Neutrophil (primary cell): ENCODE measurements at regions not wholly inside any gene's neighbourhood (a gene's known extent, or its start where the extent isn't known, plus 50 kb on each side); places are given as distances from the start of the nearest gene placed in this dataset.

Source experiments
- H3K27ac ChIP-seq: fragments of 200-600 bp; sonication (generic); 2 replicates; pipeline ENCODE4 v1.5.1; 2016; ENCODE audit warnings: mild to moderate bottlenecking, moderate library complexity
- H3K27me3 ChIP-seq: fragments of 200-600 bp; sonication (generic); 2 replicates; pipeline ENCODE4 v1.6.0; 2016; ENCODE audit warnings: mild to moderate bottlenecking
- H3K36me3 ChIP-seq: fragments of 200-600 bp; sonication (generic); 2 replicates; pipeline ENCODE4 v1.5.1; 2017
- H3K4me1 ChIP-seq, 2 experiments: fragments of 200-600 bp in 1 of 2; sonication (generic) in 1 of 2; 1 replicate in 1 of 2; 2 replicates in 1 of 2; pipeline versions ENCODE4 v1.5.1 to v1.6.1; 2013 to 2016; ENCODE audit warnings: low read depth in 1 of 2, low read length in 1 of 2, mild to moderate bottlenecking in 1 of 2, moderate library complexity in 1 of 2; ENCODE audit not compliant: control insufficient read depth in 1 of 2, insufficient read depth in 1 of 2
- H3K4me3 ChIP-seq, 2 experiments: fragments of 200-600 bp in 1 of 2; sonication (generic) in 1 of 2; 1 replicate in 1 of 2; 2 replicates in 1 of 2; pipeline ENCODE4 v1.5.1; 2013 to 2016; ENCODE audit warnings: low read depth in 1 of 2, low read length in 1 of 2, mild to moderate bottlenecking in 1 of 2, moderate library complexity in 1 of 2
- H3K9me3 ChIP-seq: fragments of 200-600 bp; sonication (generic); 2 replicates; pipeline ENCODE4 v1.5.1; 2016
- TF ChIP-seq, protein P1 (sequence below): fragments of 200-600 bp; sonication (generic); IDR thresholded peaks from 2 replicates; pipeline ENCODE4 v1.5.1; 2016; ENCODE audit warnings: antibody characterized with exemption

DNA sequence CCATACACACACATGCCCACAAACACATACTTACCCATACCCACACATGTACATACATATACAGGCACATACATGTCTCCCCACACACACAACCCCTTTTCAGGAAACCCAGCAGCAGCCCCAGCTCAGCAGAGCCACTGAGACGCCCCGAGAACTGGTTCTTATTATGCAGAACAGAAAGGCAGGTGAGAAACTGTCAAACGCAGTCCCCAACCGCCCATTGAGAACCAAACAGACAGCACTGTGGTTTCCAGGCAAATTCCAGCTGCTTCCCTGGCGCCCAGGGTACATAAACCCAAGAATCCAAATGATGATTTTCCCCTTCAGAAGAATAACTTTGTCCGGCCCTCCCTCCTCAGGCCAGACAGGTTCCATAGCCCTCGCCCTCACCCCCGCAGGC, 366.6 kb upstream of the ZMIZ1 start:
- no peaks in the 10 kb centered on the region for H3K9me3 ChIP-seq
- TF ChIP-seq, protein P1, sequence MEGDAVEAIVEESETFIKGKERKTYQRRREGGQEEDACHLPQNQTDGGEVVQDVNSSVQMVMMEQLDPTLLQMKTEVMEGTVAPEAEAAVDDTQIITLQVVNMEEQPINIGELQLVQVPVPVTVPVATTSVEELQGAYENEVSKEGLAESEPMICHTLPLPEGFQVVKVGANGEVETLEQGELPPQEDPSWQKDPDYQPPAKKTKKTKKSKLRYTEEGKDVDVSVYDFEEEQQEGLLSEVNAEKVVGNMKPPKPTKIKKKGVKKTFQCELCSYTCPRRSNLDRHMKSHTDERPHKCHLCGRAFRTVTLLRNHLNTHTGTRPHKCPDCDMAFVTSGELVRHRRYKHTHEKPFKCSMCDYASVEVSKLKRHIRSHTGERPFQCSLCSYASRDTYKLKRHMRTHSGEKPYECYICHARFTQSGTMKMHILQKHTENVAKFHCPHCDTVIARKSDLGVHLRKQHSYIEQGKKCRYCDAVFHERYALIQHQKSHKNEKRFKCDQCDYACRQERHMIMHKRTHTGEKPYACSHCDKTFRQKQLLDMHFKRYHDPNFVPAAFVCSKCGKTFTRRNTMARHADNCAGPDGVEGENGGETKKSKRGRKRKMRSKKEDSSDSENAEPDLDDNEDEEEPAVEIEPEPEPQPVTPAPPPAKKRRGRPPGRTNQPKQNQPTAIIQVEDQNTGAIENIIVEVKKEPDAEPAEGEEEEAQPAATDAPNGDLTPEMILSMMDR = no peak
- H3K4me1 ChIP-seq = no peaks in the 10 kb centered on the region
- no peaks in the 10 kb centered on the region for H3K27me3 ChIP-seq
- H3K36me3 ChIP-seq = no peaks in the 10 kb centered on the region
- H3K4me3 ChIP-seq = no peak overlapping the region
- H3K27ac ChIP-seq = no peak overlapping the region

DNA sequence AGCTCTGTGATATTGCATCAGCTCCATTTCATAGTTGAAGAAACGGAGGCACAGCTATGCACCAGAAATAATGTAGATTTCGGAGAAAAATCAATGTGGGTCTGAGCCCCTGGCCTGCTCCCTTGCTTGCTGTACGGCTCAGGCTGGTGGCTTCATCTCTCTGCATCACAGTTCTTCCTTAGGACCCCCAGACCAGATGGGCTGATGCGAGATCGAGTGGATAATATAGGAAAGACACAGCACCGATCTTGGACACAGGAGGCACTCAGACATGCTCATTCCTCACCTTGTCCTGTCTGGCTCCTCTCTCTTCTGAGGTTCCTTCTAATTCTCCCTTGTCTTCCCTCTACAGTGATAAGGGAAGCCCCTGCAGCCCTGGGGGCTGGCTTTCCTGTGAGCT, 365.9 kb upstream of the ZMIZ1 start:
- TF ChIP-seq, protein P1 = no peak
- H3K27ac ChIP-seq = no peak overlapping the region
- no peaks in the 10 kb centered on the region for H3K9me3 ChIP-seq
- no peak overlapping the region for H3K4me3 ChIP-seq
- no peaks in the 10 kb centered on the region for H3K4me1 ChIP-seq
- no peaks in the 10 kb centered on the region for H3K27me3 ChIP-seq
- H3K36me3 ChIP-seq = no peaks in the 10 kb centered on the region

DNA sequence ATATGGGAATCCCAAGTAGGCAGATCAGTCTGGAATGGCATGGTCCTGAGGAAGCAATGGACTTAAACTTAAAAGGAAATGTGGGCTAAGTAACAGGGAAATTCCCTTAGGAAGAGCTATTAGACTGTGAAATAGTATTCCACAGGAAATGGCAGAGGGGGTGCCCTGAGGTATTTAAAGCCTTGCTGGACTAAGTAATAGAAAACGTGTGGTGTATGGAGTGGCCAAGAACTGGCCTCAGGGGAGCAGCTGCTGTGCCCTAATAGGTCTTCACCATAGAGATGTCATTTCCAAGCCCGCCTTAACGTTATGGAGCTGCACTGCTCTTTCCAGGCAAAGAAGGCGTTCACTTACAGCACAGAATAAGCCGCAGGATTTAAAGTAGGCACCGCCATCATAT, 365.2 kb upstream of the ZMIZ1 start:
- TF ChIP-seq, protein P1 = no peak
- Histone ChIP-seq H3K4me1 (no peaks in the 10 kb centered on the region), H3K36me3 (no peaks in the 10 kb centered on the region), H3K27me3 (no peaks in the 10 kb centered on the region), H3K27ac (no peak overlapping the region), H3K9me3 (no peaks in the 10 kb centered on the region), H3K4me3 (no peak overlapping the region)

DNA sequence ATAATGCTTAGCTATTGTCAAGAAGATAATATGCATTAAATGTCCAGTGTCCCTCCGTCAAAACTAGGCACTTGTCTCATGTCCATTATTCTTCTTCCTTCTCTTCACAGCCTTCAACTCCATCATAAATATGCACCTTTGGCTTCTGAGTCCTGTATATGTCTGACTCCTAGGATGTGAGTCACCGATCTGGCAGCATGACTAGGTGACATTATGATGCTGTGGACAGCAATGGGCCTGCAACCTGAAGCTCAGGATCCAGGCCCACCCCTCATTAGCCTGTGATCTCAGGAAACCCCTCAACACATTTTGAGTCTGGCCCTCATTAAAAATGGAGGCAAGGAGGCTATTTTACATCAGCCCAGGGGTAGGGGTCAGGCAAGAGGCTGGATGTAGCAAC, 362.5 kb upstream of the ZMIZ1 start:
- H3K27ac ChIP-seq = no peak overlapping the region
- H3K4me3 ChIP-seq = no peak overlapping the region
- TF ChIP-seq, protein P1 = no peak
- no peaks in the 10 kb centered on the region for H3K4me1 ChIP-seq
- no peaks in the 10 kb centered on the region for H3K9me3 ChIP-seq
- no peaks in the 10 kb centered on the region for H3K27me3 ChIP-seq
- no peaks in the 10 kb centered on the region for H3K36me3 ChIP-seq

DNA sequence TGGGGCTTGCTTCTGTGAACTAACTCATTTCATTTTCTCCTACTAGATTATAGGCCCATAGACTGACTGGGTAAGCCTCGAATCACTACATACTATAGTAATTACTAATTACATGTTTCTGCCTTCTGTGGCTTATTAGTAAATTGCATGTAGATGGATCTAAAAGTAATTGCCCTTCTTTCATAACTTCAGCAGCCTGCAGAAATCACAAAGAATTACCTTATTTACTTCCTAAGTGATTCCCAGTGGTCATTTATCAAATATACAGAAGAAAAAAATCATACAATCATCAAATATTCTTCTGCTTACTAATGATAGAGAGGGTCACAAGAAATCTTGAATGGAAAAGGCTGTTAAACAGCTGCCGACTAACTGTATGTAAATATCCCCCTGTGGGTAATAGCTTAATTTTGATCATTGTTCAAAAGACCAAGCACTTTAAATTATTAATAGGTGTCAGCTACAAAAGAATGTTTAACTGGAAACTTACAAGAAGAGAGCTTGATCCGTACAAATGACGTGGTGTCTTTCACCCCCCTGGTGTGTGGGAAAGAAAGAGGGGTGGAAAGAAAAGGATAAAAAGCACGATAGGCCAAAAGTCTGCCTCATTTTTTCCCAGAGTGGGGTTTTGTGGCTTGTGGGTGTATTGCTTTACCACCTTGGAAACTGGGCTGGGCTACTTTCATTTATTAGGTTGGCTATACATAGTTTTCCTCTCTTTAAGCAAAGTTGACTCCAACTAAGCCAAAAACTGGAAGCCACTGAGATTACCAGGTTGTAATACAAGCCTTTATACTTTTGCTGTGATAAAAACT, 361.8 kb upstream of the ZMIZ1 start:
- Histone ChIP-seq H3K27ac (no peak overlapping the region), H3K4me1 (no peaks in the 10 kb centered on the region), H3K4me3 (no peak overlapping the region), H3K27me3 (no peaks in the 10 kb centered on the region), H3K9me3 (no peaks in the 10 kb centered on the region), H3K36me3 (no peaks in the 10 kb centered on the region)
- TF ChIP-seq, protein P1 = no peak
